IMR-90 (cell line): ENCODE measurements at regions not wholly inside any gene's neighbourhood (a gene's known extent, or its start where the extent isn't known, plus 50 kb on each side); places are given as distances from the start of the nearest gene placed in this dataset.

Experiments
- ATAC-seq: fragments of 200-7000 bp; cut with Tn5 transposase; 2 replicates; pipeline ENCODE4 v1.9.1; 2020; ENCODE audit warnings: low read depth, mild to moderate bottlenecking, moderate library complexity
- BruUV-seq: library from RNA; stranded (reverse); fragments of 400-500 nt; replicated peaks from 2 replicates; lab custom pipeline; 2021; lab: Mats Ljungman, UMichigan
- CTCF ChIA-PET: fragments of 300-600 bp; formaldehyde crosslinking; extraction: SDS; loops from one replicate; lab custom pipeline; 2021; ENCODE audit warnings: antibody characterized with exemption; lab: Yijun Ruan, JAX
- POLR2A ChIA-PET: fragments of 300-600 bp; sonication (Branson Sonifier 250); formaldehyde crosslinking; loops from one replicate; lab custom pipeline; 2022; ENCODE audit warnings: antibody characterized with exemption; ENCODE audit not compliant: unreplicated experiment; lab: Charles Lee
- DNase-seq: peaks from one replicate; pipeline ENCODE4 v3.0.0; 2013
- H2AFZ ChIP-seq: replicated peaks from 2 replicates; pipeline ENCODE3; 2013; ENCODE audit warnings: low read length, mild to moderate bottlenecking; ENCODE audit not compliant: poor library complexity
- H2AK5ac ChIP-seq: 2 replicates; pipeline ENCODE4 v1.6.1; 2013; ENCODE audit warnings: low read depth, low read length, inconsistent platforms
- H2AK9ac ChIP-seq: replicated peaks from 2 replicates; pipeline ENCODE3; 2013; ENCODE audit warnings: mild to moderate bottlenecking, low read depth, low read length, moderate library complexity; ENCODE audit not compliant: poor library complexity
- H2BK120ac ChIP-seq: 2 replicates; pipeline ENCODE4 v1.6.1; 2013; ENCODE audit warnings: low read depth, low read length, inconsistent platforms
- H2BK15ac ChIP-seq: 3 replicates; pipeline ENCODE4 v1.6.1; 2013; ENCODE audit warnings: low read depth, low read length, inconsistent platforms
- H2BK20ac ChIP-seq: 2 replicates; pipeline ENCODE4 v1.6.1; 2013; ENCODE audit warnings: low read depth, mild to moderate bottlenecking, inconsistent platforms, low read length, moderate library complexity
- H2BK5ac ChIP-seq: 2 replicates; pipeline ENCODE4 v1.6.1; 2013; ENCODE audit warnings: mild to moderate bottlenecking, low read depth, low read length, inconsistent platforms; ENCODE audit not compliant: poor library complexity, severe bottlenecking
- H3K14ac ChIP-seq: replicated peaks from 2 replicates; pipeline ENCODE4 v1.6.1; 2013; ENCODE audit warnings: low read depth, low read length, inconsistent platforms
- H3K18ac ChIP-seq: 2 replicates; pipeline ENCODE4 v1.6.1; 2013; ENCODE audit warnings: low read depth, low read length, control low read depth
- H3K23ac ChIP-seq: 2 replicates; pipeline ENCODE4 v1.6.1; 2013; ENCODE audit warnings: low read depth, low read length, inconsistent platforms
- H3K27ac ChIP-seq: 2 replicates; pipeline ENCODE4 v1.5.1; 2013; ENCODE audit warnings: mild to moderate bottlenecking, control low read depth, low read length; ENCODE audit not compliant: insufficient read depth
- H3K27me3 ChIP-seq: 2 replicates; pipeline ENCODE4 v1.6.1; 2013; ENCODE audit warnings: low read length; ENCODE audit not compliant: control insufficient read depth, insufficient read depth
- H3K36me3 ChIP-seq: 2 replicates; pipeline ENCODE4 v1.6.1; 2013; ENCODE audit warnings: low read length, mixed read lengths; ENCODE audit not compliant: control insufficient read depth, insufficient read depth
- H3K4ac ChIP-seq: 2 replicates; pipeline ENCODE4 v1.6.1; 2013; ENCODE audit warnings: low read depth, low read length, inconsistent platforms
- H3K4me1 ChIP-seq: 2 replicates; pipeline ENCODE4 v1.6.1; 2013; ENCODE audit warnings: low read length, mixed read lengths; ENCODE audit not compliant: control insufficient read depth, insufficient read depth
- H3K4me2 ChIP-seq: 2 replicates; pipeline ENCODE4 v1.6.1; 2013; ENCODE audit warnings: low read depth, mild to moderate bottlenecking, control low read depth, low read length, moderate library complexity
- H3K4me3 ChIP-seq: 2 replicates; pipeline ENCODE4 v1.5.1; 2013; ENCODE audit warnings: low read depth, mild to moderate bottlenecking, control low read depth, low read length, moderate library complexity; ENCODE audit not compliant: insufficient read depth
- H3K56ac ChIP-seq: 2 replicates; pipeline ENCODE4 v1.6.1; 2013; ENCODE audit warnings: low read length, inconsistent platforms; ENCODE audit not compliant: insufficient read depth; ENCODE audit errors: extremely low read depth
- H3K79me1 ChIP-seq, 2 experiments: 2 replicates each; pipeline ENCODE4 v1.6.1; 2013; ENCODE audit warnings: low read length in 2 of 2, inconsistent platforms in 1 of 2, low read depth in 1 of 2
- H3K9ac ChIP-seq: 2 replicates; pipeline ENCODE4 v1.6.1; 2013; ENCODE audit warnings: low read depth, low read length, control low read depth
- H3K9me1 ChIP-seq: 2 replicates; pipeline ENCODE4 v1.6.1; 2013; ENCODE audit warnings: low read length, inconsistent platforms; ENCODE audit not compliant: insufficient read depth
- H3K9me3 ChIP-seq: 2 replicates; pipeline ENCODE4 v1.6.1; 2013; ENCODE audit warnings: low read length; ENCODE audit not compliant: control insufficient read depth, insufficient read depth
- H4K20me1 ChIP-seq: 2 replicates; pipeline ENCODE4 v1.6.1; 2013; ENCODE audit warnings: low read length, inconsistent platforms; ENCODE audit not compliant: insufficient read depth
- H4K5ac ChIP-seq: 2 replicates; pipeline ENCODE4 v1.6.1; 2013; ENCODE audit warnings: mild to moderate bottlenecking, low read depth, low read length, control low read depth
- H4K8ac ChIP-seq, 2 experiments: 2 replicates each; pipeline ENCODE4 v1.6.1; 2013; ENCODE audit warnings: low read depth in 2 of 2, low read length in 2 of 2, control low read depth in 1 of 2, inconsistent platforms in 1 of 2
- H4K91ac ChIP-seq: 2 replicates; pipeline ENCODE4 v1.6.1; 2013; ENCODE audit warnings: low read depth, low read length, inconsistent platforms; ENCODE audit not compliant: insufficient read depth
- CEBPB ChIP-seq: IDR thresholded peaks from 2 replicates; pipeline ENCODE4 v1.6.1; 2012; ENCODE audit warnings: low read depth, low read length, improper control_type of control experiment
- MAZ ChIP-seq: IDR thresholded peaks from 2 replicates; pipeline ENCODE4 v1.6.1; 2012; ENCODE audit warnings: low read depth, mild to moderate bottlenecking, low read length, improper control_type of control experiment, moderate library complexity, borderline replicate concordance
- NFE2L2 ChIP-seq: fragments of 150-350 bp; IDR thresholded peaks from 2 replicates; pipeline ENCODE4 v1.6.1; 2016; ENCODE audit warnings: low read depth, mild to moderate bottlenecking, low read length
- RFX5 ChIP-seq: IDR thresholded peaks from 2 replicates; pipeline ENCODE4 v1.8.0; 2012; ENCODE audit warnings: low read depth, mild to moderate bottlenecking, low read length, moderate library complexity
- WGBS, 2 experiments: methylation state at CpG; one replicate each; pipeline versions ENCODE4 v1.1.5 to v1.1.7; 2013; ENCODE audit warnings: missing lambda C conversion rate in 2 of 2; ENCODE audit not compliant: insufficient read length in 1 of 2; ENCODE audit errors: extremely low coverage in 2 of 2; 5-methylcytosine and 5-hydroxymethylcytosine counted together
- dilution Hi-C: fragments of 300-500 bp; cut with HindIII; formaldehyde crosslinking; loops from one replicate; pipeline ENCODE4 v1.14.3; 2018; ENCODE audit warnings: low sequenced_read_pairs; ENCODE audit not compliant: unreplicated experiment
- in situ Hi-C: fragments of 300-500 bp; cut with MboI; formaldehyde crosslinking; loops from 3 replicates; pipeline ENCODE4 v1.14.3; 2019; ENCODE audit warnings: low sequenced_read_pairs, inconsistent platforms, mixed read lengths
- intact Hi-C: fragments of 100-400 bp; cut with micrococcal nuclease; formaldehyde crosslinking; loops from 2 replicates; pipeline ENCODE4 v1.10.0; 2022
- TF ChIP-seq, protein P1 (sequence below): fragments of 150-350 bp; IDR thresholded peaks from 2 replicates; pipeline ENCODE4 v1.6.1; 2017; ENCODE audit warnings: mild to moderate bottlenecking, antibody characterized with exemption, low read length, low read depth

DNA sequence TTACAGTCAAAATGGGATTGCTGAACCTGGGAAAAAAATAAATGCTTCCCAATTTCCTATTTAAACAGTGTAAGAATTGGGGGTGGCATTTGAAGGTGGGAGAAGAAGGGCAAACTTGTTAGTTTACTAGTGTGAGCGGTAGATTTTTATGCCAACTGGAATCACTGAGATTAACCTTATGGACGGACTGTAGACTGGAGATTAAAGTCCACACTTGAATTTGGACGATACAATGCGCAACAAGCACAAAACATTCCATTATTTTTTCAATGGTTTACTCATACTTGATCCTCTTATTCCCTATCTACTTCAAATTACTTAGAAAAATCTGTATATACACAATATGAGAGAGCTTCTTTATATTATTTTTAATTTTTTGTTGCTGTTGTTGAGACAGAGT lies 269.6 kb upstream of the KLF14 start:
- DNase-seq: no peak
- no peak overlapping the region for H3K56ac ChIP-seq
- H2BK15ac ChIP-seq: no peak overlapping the region
- in situ Hi-C loops (no loop called here), dilution Hi-C loops (no loop called here), intact Hi-C loops (no loop called here)
- H2BK5ac ChIP-seq: no peak overlapping the region
- TF ChIP-seq RFX5 (no peak), MAZ (no peak), CEBPB (no peak), NFE2L2 (no peak)
- TF ChIP-seq, protein P1, sequence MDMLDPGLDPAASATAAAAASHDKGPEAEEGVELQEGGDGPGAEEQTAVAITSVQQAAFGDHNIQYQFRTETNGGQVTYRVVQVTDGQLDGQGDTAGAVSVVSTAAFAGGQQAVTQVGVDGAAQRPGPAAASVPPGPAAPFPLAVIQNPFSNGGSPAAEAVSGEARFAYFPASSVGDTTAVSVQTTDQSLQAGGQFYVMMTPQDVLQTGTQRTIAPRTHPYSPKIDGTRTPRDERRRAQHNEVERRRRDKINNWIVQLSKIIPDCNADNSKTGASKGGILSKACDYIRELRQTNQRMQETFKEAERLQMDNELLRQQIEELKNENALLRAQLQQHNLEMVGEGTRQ: no peak
- no peak overlapping the region for H2AK9ac ChIP-seq
- no peak overlapping the region for H4K5ac ChIP-seq
- no peak overlapping the region for H3K14ac ChIP-seq
- no peak overlapping the region for H2BK120ac ChIP-seq
- H3K27me3 ChIP-seq: no peaks in the 10 kb centered on the region
- H4K8ac ChIP-seq: no peak overlapping the region
- H4K91ac ChIP-seq: no peak overlapping the region
- H3K18ac ChIP-seq: no peak overlapping the region
- H3K9me3 ChIP-seq: peaks cover 3% of the 10 kb centered on the region; the same call in 1 of the 2 replicates
- H3K27ac ChIP-seq: no peak overlapping the region
- peaks cover 8% of the 10 kb centered on the region; the same call in 1 of the 2 replicates for H4K20me1 ChIP-seq
- no peak overlapping the region for H3K4me3 ChIP-seq
- H2BK20ac ChIP-seq: no peak overlapping the region
- no peak overlapping the region for H3K9ac ChIP-seq
- H3K4ac ChIP-seq: no peak overlapping the region
- no peak overlapping the region for H3K23ac ChIP-seq
- no peak for ATAC-seq
- no CpG with 5 or more reads among the region's 4 CpGs for WGBS, 2 experiments
- H3K4me2 ChIP-seq: no peak overlapping the region
- ChIA-PET CTCF (interaction anchor here (0.7 kb wide), 1 partner anchor 25 kb away, joined by 3 read pairs; no protein-coding TSS in a partner anchor), POLR2A (no interaction called here)
- H3K79me1 ChIP-seq: peaks cover 18 to 60% of the 10 kb centered on the region in 2 experiments
- H2AFZ ChIP-seq: no peak overlapping the region
- H3K36me3 ChIP-seq: peaks cover 6% of the 10 kb centered on the region
- H3K9me1 ChIP-seq: peaks cover 8% of the 10 kb centered on the region; the same call in 1 of the 2 replicates
- no TSS peak for BruUV-seq
- H2AK5ac ChIP-seq: no peak overlapping the region
- H3K4me1 ChIP-seq: peaks cover 10% of the 10 kb centered on the region
